DOHH2 (cell line): ENCODE measurements at regions not wholly inside any gene's neighbourhood (a gene's known extent, or its start where the extent isn't known, plus 50 kb on each side); places are given as distances from the start of the nearest gene placed in this dataset.

ENCODE experiments used
- H3F3A ChIP-seq: fragments of 200-600 bp; sonication (generic), shearing (Covaris generic); 2 replicates; pipeline ENCODE4 v1.6.0; 2016; ENCODE audit warnings: antibody characterized with exemption, mild to moderate bottlenecking; ENCODE audit not compliant: control insufficient read depth, insufficient read depth
- H3K27ac ChIP-seq: fragments of 200-600 bp; sonication (generic); 2 replicates; pipeline ENCODE4 v1.5.1; 2014; ENCODE audit warnings: low read depth, mild to moderate bottlenecking, low read length, moderate library complexity
- H3K27me3 ChIP-seq: fragments of 200-600 bp; sonication (generic); 2 replicates; pipeline ENCODE4 v1.6.1; 2014; ENCODE audit warnings: mild to moderate bottlenecking, low read length, mixed read lengths; ENCODE audit not compliant: control insufficient read depth
- H3K36me3 ChIP-seq: fragments of 200-600 bp; sonication (generic); 2 replicates; pipeline ENCODE4 v1.6.1; 2014; ENCODE audit warnings: mild to moderate bottlenecking, low read length, moderate library complexity, mixed read lengths; ENCODE audit not compliant: control insufficient read depth
- H3K4me1 ChIP-seq: fragments of 200-600 bp; sonication (generic); 2 replicates; pipeline ENCODE4 v1.6.1; 2014; ENCODE audit warnings: mild to moderate bottlenecking, low read length, mixed read lengths; ENCODE audit not compliant: control insufficient read depth
- H3K4me2 ChIP-seq: fragments of 200-600 bp; sonication (generic); 2 replicates; pipeline ENCODE4 v1.6.0; 2014; ENCODE audit warnings: mild to moderate bottlenecking, low read length, moderate library complexity
- H3K4me3 ChIP-seq: fragments of 200-600 bp; sonication (generic); 2 replicates; pipeline ENCODE4 v1.5.1; 2014; ENCODE audit warnings: mild to moderate bottlenecking, low read length, mixed read lengths
- H3K79me2 ChIP-seq: fragments of 200-600 bp; sonication (generic); 2 replicates; pipeline ENCODE4 v1.6.1; 2014; ENCODE audit warnings: mild to moderate bottlenecking, low read length, mixed read lengths; ENCODE audit not compliant: control insufficient read depth
- H3K9me2 ChIP-seq: fragments of 200-600 bp; sonication (generic); replicated peaks from 2 replicates; pipeline ENCODE4 v1.6.1; 2014; ENCODE audit warnings: mild to moderate bottlenecking, low read length, mixed read lengths; ENCODE audit not compliant: control insufficient read depth
- H3K9me3 ChIP-seq: fragments of 200-600 bp; sonication (generic); 2 replicates; pipeline ENCODE4 v1.6.1; 2014; ENCODE audit warnings: antibody characterized with exemption, low read length, mixed read lengths; ENCODE audit not compliant: control insufficient read depth, insufficient read depth
- H4K20me1 ChIP-seq: fragments of 200-600 bp; sonication (generic); 2 replicates; pipeline ENCODE4 v1.6.0; 2014; ENCODE audit warnings: low read depth, mild to moderate bottlenecking, antibody characterized with exemption, low read length, moderate library complexity; ENCODE audit not compliant: control insufficient read depth, insufficient read depth
- CTCF ChIP-seq: fragments of 200-600 bp; sonication (generic); IDR thresholded peaks from one replicate; pipeline ENCODE4 v1.5.1; 2014; ENCODE audit warnings: antibody characterized with exemption, mild to moderate bottlenecking, low read depth, low read length; ENCODE audit not compliant: poor library complexity, severe bottlenecking
- EZH2phosphoT487 ChIP-seq: fragments of 200-600 bp; sonication (generic); IDR thresholded peaks from 2 replicates; pipeline ENCODE4 v1.6.1; 2017; ENCODE audit warnings: borderline replicate concordance, mild to moderate bottlenecking, antibody characterized with exemption, low read length, moderate library complexity, mixed read lengths

- no peaks in the 10 kb centered on the region for H3F3A ChIP-seq
- no peaks in the 10 kb centered on the region for H3K79me2 ChIP-seq
- no peaks in the 10 kb centered on the region for H3K4me1 ChIP-seq
- H3K9me3 ChIP-seq: no peaks in the 10 kb centered on the region; the same call in 1 of the 2 replicates
- no peaks in the 10 kb centered on the region for H3K9me2 ChIP-seq
- H3K27me3 ChIP-seq: no peaks in the 10 kb centered on the region
- no peaks in the 10 kb centered on the region for H3K36me3 ChIP-seq
- no peak overlapping the region for H3K4me3 ChIP-seq
- H3K4me2 ChIP-seq: no peak overlapping the region
- TF ChIP-seq EZH2phosphoT487 (no peak), CTCF (no peak)
- no peaks in the 10 kb centered on the region for H4K20me1 ChIP-seq
- H3K27ac ChIP-seq: no peak overlapping the region
These were observed 50.3 kb upstream of the TWIST2 start for GRCh38 chr2:238797537-238797936.
